ENCODE measurements at regions not wholly inside any gene's neighbourhood (a gene's known extent, or its start where the extent isn't known, plus 50 kb on each side); places are given as distances from the start of the nearest gene placed in this dataset.

DNA sequence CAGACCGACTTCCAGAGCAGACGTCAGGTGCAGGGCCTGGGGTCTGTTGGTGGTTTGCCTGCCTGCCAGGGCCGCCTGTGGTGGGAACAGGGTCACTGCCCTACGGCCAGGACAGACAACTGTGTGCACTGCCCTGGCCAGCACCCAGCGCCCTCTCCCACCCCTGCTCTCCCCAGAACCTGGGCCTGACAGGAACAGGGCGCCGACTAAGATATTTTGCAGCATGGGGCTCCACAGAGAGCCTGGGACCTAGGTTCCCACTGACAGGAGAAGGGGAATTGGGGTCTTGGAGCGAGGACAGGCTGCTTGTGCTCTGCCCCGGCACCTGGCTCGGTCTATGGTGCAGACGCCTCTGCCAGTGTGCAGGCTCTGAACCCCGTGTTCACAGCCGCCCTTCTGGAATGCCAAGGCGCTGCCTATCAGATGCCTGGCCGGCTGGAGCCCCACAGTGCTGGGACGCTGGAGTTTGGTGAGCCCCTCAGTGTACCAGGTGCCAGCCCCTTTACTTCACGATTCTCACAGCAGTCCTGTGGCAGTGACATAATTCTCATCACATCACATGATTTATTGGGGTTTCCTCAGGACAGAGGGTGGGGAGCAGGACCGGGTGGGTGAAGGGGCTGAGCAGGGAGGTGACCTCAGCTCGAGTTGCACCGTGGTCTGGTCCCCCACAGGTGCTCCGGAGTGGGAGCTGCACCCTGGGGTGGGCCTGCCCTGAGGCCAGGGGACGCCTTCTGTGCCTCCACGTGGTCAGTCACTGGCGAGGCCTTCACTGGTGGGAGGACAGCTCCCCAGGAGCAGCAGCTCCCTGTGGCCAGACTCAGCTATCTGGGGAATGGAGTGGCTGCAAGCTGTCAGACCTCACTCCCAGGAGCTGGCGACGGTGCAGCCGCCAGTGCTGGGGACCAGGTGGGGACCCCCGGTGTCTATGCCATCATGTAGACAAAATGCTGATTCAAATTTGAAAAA is 113.8 kb upstream of the LRPAP1 start:
- no peak overlapping the region for H3K27ac ChIP-seq (ENCODE audit: poor library complexity, severe bottlenecking)
- H3K27me3 ChIP-seq (ENCODE audit: insufficient read depth, poor library complexity, severe bottlenecking), result peaks cover 29% of the 10 kb centered on the region
- TF ChIP-seq CTCF (IDR thresholded peaks at IDR 0.05; ENCODE audit: poor library complexity, severe bottlenecking), result no peak
- H3K4me1 ChIP-seq (ENCODE audit: insufficient read depth, poor library complexity, severe bottlenecking), result no peaks in the 10 kb centered on the region
- H3K9me3 ChIP-seq (ENCODE audit: severe bottlenecking), result no peaks in the 10 kb centered on the region
- no peak overlapping the region for H3K4me3 ChIP-seq (ENCODE audit: severe bottlenecking)
- ATAC-seq (ENCODE audit: low read depth), result 0 out of 3 replicates have a peak, but pooled peaks have one; percentile 22
- no peak for DNase-seq (ENCODE audit: low spot score)
- H3K36me3 ChIP-seq (ENCODE audit: low read depth), result no peaks in the 10 kb centered on the region

DNA sequence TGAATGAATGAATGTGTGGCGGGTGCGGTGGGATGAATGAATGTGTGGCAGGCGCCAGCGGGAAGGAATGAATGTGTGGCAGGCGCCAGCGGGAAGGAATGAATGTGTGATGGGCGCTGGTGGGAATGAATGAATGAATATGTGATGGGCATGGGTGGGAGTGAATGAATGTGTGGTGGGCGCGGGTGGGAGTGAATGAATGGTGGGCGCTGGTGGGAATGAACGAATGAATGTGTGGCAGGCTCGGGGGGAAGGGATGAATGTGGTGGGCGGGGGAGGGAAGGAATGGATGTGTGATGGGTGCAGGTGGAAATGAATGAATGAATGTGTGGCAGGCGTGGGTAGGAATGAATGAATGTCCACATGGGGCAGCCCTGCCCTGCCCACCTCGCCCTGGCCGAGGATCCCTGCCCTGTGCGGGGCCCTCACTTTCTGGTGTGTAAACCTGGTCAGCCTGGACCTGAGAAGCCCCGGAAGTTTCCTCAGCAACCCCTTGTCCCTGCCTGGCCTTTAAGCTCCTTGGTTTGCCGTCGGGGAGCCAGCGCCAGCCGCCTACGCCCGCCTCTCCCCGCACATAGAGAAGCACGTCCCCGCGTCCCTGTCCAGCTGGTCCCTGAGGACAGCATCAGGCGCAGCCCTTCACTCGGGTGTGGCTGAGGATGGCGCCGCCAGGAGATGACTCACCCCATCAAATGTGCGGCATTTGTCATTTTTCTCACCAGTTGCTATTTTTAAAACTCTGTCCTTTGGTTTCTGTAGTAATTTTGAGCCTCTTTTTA is 112.8 kb upstream of the LRPAP1 start:
- Histone ChIP-seq H3K4me1 (ENCODE audit: insufficient read depth, poor library complexity, severe bottlenecking) (no peaks in the 10 kb centered on the region), H3K9me3 (ENCODE audit: severe bottlenecking) (no peaks in the 10 kb centered on the region)
- no peak for DNase-seq (ENCODE audit: low spot score)

GRCh38 chr4:3643518-3644433 is 111.6 kb upstream of the LRPAP1 start:
- H3K27me3 ChIP-seq (ENCODE audit: insufficient read depth, poor library complexity, severe bottlenecking), result peaks cover 20% of the 10 kb centered on the region
- TF ChIP-seq CTCF (IDR thresholded peaks at IDR 0.05; ENCODE audit: poor library complexity, severe bottlenecking), result no peak

More for the DNA sequence above, 112.8 kb upstream of the LRPAP1 start:
- Histone ChIP-seq H3K4me3 (ENCODE audit: severe bottlenecking) (no peak overlapping the region), H3K27me3 (ENCODE audit: insufficient read depth, poor library complexity, severe bottlenecking) (peaks cover 27% of the 10 kb centered on the region), H3K27ac (ENCODE audit: poor library complexity, severe bottlenecking) (no peak overlapping the region), H3K36me3 (ENCODE audit: low read depth) (no peaks in the 10 kb centered on the region)
- ATAC-seq (ENCODE audit: low read depth), result peak; percentile 33; the same call in 1 of the 3 replicates
- no peak for TF ChIP-seq CTCF (IDR thresholded peaks at IDR 0.05; ENCODE audit: poor library complexity, severe bottlenecking)

DNA sequence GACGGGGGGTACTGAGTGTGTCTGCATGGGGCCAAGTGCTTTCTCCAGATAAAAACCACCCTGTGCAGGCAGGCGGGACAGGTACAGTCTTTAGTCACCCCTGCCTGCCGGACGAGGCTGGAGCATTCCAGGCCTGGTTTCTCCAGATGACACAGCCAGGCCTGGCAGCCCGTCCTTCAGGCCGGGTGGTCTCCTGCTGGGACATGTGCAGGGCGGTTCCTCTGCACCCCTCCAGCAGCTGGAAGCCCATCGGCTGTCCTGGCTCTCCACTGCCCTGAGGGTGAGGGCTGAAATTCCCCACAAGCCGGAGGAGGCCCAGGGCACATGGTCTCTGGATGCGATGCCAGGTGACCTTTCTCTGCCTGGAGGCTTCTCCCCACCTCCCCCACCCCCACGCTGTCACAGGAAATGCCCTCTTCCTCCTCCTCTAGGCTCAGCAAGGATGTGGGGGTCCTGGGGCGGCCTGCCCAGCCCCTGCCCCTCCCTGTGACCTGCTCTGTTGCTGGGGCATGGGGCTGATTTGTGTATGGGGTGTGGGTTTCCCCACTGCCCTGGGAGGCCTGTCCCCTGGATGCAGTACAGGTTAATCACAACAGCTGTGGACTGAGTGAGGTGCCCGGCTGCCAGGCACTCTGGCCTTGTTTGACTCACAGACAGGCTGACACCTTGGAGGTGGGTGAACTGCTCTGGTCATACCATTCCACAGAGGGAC is 110.7 kb upstream of the LRPAP1 start:
- Histone ChIP-seq H3K9me3 (ENCODE audit: severe bottlenecking) (no peaks in the 10 kb centered on the region), H3K4me3 (ENCODE audit: severe bottlenecking) (no peak overlapping the region), H3K27ac (ENCODE audit: poor library complexity, severe bottlenecking) (no peak overlapping the region), H3K36me3 (ENCODE audit: low read depth) (no peaks in the 10 kb centered on the region), H3K4me1 (ENCODE audit: insufficient read depth, poor library complexity, severe bottlenecking) (no peaks in the 10 kb centered on the region), H3K27me3 (ENCODE audit: insufficient read depth, poor library complexity, severe bottlenecking) (peaks cover 25% of the 10 kb centered on the region)
- ATAC-seq (ENCODE audit: low read depth) (no peak), DNase-seq (ENCODE audit: low spot score) (no peak)
- no peak for TF ChIP-seq CTCF (IDR thresholded peaks at IDR 0.05; ENCODE audit: poor library complexity, severe bottlenecking)

More at GRCh38 chr4:3643518-3644433, 111.6 kb upstream of the LRPAP1 start:
- Histone ChIP-seq H3K36me3 (ENCODE audit: low read depth) (no peaks in the 10 kb centered on the region), H3K4me1 (ENCODE audit: insufficient read depth, poor library complexity, severe bottlenecking) (no peaks in the 10 kb centered on the region), H3K9me3 (ENCODE audit: severe bottlenecking) (no peaks in the 10 kb centered on the region), H3K27ac (ENCODE audit: poor library complexity, severe bottlenecking) (no peak overlapping the region), H3K4me3 (ENCODE audit: severe bottlenecking) (no peak overlapping the region)
- DNase-seq (ENCODE audit: low spot score) (no peak), ATAC-seq (ENCODE audit: low read depth) (no peak)
